NCI-H1417 (cell line): ENCODE measurements at regions not wholly inside any gene's neighbourhood (a gene's known extent, or its start where the extent isn't known, plus 50 kb on each side); places are given as distances from the start of the nearest gene placed in this dataset.

ENCODE experiments used
- DNase-seq, 3 experiments: peaks; one replicate each; lab custom pipeline; 2025; lab: John Stamatoyannopoulos, UW

DNA sequence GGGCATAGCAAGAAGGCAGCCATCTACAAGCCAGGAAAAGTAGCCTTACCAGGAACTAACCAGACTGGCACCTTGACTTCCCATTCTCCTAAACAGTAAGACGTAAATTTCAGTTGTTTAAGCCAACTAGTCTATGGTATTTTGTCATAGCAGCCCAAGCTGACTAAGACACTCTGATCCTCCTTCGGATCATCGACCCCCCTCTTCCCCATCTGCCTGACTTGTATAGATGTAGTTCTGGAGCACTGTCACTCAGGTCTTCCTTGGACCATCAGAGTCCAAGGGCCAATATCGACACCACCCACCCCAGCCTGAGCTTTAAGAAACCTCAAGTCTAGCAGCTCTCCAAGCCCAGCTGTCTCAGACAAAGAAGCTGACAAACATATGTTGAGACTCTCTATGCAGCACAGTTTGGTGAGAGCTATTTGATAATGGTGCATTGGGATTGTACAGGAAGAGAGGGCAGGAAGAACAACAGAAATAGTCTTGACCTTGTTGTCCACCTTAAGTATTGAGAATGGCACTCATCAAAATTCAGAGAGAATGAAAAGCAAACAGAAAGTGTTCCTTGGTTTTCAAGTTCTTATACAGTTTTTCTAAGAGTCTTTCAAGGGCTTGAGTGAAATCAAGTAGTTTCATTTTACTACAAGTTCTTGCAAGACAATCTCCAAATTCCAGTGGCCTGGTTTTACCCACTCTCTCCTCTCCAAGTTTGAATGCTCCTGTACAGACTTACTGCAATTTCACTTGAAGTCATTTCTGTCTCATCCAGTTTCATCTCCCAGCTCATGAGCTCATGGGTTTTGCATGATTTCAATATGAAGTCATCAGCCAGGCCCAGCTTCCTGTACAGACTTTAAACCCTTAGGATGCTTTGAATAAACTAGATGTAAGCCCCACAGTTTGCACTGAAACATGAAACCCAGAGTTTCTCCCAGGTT, 122.3 kb upstream of the RAI14 start:
- DNase-seq: no peak

DNA sequence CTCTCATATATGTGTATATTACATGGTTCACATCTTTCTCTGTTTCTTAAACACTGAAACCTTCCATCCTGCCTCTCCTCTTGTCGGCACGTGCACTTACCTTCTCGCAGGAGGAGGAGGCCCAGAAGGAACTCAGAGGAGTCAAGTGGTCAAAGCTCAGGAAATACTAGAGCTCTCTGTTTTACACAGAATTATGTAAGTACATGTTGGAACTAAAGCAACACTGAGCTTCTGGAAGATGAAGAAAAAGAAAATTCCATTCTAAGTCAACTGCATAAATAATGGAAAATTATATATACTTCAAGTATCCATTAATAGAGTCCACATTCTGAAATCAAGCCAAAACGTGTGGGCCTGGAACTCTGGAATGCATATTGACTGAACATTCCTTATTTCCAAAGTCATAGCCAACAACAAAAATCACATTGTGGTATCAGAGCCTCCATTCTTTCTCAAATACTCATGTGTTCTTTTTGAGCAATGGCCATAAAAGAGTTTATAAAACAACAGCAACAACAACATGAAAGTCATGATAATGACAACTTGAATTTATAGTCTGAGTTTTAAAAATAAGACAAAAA, 121.5 kb upstream of the RAI14 start:
- no peak for DNase-seq

DNA sequence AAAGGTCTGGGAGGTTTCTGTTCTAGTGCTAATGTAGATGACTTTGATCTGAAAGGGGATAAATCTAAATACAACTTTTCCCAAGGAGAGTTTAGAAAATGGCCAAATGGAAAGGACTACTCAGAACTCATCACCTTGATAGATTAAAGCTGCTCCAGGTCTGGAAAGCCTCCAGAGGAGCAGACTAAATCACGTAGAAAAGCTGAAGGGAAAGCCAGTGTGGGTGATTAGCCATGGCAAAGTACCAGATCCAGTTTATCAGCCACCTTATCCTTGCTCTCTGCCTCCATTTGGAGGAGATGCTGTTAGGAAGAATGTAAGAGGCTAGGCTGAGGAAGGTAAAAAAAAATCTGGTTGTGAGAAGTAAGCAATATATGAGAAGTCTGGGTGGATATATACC, 120.7 kb upstream of the RAI14 start:
- no peak for DNase-seq

DNA sequence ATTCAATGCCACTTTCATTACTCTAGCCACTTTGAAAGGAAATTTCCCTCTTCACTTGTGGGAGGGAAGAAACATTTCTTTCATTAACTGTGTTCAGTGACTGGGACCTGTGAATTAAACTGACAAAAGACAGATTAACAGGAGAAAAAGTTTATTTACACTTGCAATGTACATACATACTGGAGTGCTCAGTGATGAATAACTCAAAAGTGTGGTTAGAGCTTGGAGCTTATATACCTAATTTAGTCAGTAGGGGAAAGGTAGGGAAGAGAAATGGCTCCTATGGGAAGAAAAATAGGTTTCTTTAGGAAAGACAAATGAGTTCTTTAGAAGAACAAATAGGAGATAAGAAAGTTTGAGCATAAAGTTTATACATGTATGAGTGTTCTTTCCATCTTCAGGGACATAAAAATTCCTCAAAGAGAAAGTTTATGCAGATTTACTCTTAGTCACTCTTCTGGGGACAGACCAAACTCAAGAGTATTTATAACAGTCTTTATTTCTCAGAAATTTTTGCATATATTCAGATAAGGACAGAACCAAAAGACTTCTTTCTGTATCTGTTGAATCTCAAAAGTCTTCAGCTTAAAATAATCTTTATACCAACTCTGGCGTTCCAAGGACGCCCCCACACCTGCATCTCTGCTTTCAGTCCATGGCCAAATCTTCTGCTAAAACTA, 120.0 kb upstream of the RAI14 start:
- DNase-seq: no peak

DNA sequence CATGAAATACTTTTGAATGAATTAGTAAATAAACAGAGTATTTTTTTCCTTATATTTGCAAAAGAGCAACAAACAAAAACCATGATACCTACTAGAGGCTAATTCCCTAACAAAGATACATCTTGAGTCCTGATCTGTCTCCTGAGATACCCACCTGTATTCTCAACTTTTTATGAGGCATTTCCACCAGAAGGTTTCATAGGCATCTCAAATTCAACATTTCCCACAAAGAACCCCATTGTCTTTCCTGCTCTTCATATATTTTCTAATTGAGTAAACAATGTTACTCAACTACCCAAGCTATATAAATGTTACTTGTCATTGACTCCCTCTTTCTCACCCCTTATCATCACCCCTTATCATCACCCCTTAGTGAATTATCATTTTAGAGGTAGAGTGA, 119.4 kb upstream of the RAI14 start:
- DNase-seq: no peak

DNA sequence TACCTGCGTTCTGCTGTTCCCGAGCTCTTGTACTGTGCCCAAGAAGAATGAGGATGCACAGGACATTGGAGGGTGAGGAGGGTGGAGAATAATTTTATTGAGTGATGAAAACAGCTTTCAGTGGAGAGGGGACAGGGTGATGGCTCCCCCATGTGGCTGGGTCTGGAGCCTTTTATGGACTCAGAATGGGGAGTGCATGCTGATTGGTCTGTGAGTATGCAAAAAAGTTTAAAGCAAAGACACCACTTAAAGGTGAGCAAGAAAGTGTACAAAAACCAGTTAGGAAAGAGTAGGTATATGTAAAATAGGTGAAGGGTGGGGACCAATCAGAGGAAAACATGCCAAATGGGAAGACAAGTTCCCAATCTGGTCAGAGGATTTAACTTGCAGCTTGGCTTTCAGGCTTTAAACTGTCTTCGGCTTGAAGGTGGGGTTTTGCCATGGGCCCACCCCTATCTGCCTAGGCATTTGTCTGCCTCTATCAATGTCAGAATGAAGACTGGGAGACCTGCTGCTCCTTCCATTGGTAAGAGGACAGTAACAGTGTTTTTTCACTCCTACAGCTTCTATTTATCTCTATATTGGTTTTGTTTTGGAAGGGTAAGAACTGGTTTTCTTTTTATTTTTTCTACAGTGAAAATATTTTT, 118.0 kb upstream of the RAI14 start:
- no peak for DNase-seq

DNA sequence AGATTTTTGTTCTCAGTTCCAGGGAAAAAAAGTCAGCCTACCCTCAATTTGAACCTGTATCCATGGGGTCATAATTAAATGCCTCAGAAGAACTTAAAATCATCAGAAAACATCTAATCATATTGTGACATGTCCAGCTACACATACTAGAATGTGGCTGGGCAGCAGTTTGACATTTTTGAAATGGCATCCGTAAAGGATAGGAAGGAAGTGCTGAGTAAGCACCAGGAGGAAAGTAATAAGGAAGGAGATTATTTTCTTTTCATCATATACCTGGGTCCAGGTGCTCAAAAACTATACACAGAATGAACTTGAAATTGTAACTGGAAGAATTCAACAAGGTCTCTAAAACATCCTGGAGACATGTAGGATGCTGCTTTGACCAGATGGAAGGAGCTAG, 116.9 kb upstream of the RAI14 start:
- DNase-seq: no peak

DNA sequence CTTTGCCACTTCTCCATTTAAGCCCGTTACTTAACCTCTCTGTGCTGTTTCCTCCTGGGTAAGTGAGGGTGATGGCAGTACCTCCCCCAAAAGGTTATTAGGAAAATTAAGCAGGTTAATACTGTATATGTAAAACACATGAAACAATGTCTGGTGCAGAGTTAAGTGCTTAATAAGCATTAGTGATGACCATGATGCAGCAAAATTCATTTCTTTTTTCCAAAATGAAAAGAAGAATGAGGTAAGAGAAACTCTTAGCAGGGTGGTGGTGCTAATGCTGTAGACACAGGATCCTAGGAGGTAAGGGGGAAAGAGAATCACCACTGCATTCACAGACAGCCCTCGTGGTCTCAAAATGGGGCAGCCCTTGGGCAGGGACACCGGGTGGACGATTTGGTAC, 115.1 kb upstream of the RAI14 start:
- DNase-seq: no peak

DNA sequence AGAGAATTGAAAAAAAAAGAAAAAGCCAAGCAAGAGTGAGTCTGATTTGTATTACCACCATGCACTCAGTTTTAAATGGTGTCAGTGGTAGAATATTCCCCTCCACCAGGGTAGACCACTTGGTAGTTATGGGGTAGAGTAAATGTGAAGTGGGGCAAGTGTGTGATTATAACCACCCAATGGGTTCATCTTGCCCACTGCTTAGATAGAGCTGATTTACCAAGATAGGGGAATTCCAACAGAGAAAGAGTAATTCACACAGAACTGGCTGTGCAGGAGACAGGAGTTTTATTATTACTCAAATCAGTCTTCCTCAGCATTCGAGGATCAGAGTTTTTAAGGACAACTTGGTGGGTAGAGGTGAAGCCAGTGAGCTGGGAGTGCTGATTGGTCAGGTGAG, 113.3 kb upstream of the RAI14 start:
- DNase-seq: no peak

DNA sequence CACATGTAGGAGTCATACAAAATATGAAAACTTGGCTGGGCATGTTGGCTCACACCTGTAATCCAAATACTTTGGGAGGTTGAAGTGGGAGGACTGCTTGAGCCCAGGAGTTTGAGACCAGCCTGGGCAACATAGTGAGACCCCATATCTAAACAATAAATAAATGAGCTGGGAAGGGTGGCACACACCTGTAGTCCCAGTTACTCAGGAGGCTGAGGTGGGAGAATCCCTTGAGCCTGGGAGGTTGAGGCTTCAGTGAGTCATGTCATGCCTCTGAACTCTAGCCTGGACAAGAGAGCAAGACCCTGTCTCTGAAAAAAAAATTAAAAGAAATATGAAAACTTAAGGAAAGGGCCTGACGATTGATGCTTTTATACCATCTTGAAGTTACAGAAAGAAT, 112.4 kb upstream of the RAI14 start:
- DNase-seq: no peak

DNA sequence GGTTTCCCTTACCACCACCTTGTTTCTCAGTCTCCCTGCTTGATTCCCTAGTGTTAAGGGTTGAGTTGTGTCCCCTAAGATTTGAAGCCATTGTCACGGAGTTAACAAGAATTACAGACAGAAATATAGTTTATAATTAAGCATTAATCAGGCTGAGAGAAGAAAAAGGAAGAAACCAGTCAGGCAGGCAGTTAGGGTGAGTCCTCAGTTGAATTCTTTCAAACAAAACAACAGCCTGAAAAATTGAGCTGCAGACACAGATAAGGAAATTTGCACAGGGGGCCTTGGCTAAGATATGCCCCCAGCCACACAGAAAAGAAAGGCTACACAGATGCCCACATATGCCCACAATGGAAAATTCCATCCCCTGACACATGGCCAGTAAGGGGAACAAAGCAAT, 111.7 kb upstream of the RAI14 start:
- no peak for DNase-seq

DNA sequence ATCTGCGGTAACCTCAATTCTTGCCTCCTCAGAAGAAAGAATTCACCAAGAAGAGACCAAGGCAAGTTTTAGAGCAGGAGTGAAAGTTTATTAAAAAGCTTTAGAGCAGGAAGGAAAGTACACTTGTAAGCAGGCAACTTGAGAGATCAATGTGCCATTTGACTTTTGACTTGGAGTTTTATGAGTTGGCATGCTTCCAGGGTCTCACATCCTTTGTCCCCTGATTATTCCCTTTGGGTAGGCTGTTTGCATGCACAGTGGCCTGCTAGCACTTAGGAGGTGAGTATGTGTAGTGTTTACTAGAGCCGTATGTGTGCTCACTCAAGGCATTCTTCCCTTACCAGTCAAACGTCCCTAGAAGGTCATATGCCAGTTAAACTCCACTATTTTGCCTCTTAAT, 111.0 kb upstream of the RAI14 start:
- DNase-seq: peak in 1 of 3 experiments; percentile 10

DNA sequence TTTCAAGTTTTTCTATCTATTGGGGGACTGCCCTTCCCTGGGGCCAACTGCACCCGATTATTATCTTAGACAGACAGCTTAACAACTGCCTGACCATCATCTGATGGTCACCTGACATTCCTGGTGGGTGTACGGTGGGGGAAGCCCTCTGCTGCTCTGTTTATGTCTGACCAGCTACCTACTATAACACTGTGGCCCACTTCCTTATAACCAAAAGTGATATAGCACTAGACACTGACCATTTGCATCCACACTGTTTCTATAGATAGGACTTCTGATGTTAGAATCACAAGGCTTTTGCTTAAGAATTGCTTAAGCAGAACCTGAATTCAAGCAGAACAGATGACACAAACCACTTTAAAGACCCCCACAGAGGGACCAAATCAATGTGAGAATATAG, 110.5 kb upstream of the RAI14 start:
- no peak for DNase-seq

DNA sequence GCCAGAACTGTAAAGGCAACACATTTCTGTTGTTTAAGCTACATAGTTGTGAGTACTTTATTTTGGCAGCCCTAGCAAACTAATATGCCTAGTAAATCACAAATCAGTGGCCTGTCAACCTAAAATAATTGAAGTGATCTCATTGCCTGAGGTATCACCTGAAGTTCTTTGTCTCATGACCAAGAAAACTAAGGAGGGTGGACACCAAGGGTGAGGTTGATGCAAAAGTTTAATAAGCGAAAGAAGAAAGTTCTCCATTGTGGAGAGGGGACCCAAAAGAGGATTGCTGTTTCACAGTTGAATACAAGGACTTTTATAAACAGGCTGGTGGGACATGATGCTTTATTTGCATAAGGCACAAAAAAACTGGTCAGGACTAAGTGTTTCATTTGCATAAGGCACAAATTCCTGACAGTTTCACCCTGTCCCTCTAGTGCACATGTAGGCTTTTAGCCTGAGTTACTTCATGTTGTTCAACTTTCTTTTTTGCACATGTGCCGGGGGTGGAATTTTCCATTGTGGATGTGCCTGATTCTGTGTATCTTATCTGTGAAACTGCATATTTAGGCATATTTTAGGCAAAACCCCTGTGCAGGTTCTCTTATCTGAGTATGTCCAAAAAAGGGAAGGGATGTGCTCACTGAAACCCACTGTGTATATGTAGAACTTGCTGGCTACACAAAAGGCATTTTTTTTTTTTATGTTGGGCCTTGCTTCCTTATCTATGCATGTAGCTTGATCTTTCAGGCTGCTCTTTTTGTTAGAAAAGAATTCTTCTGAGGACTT, 108.6 kb upstream of the RAI14 start:
- DNase-seq: no peak

DNA sequence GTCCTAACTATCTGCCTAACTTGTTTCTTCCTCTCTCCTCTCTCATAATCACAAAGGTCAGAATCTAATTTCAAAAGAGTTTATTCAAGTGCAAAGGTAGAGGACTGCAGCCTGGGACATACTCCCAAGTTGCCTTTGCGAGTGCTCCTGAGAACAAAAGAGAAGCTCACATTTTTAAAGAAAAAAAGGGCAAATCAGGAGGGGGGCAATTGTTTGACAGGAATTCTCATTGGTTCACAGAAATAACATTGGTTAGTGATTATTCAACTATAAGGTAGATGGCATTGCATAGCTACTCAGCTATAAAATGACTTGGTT, 108.1 kb upstream of the RAI14 start:
- DNase-seq: no peak

DNA sequence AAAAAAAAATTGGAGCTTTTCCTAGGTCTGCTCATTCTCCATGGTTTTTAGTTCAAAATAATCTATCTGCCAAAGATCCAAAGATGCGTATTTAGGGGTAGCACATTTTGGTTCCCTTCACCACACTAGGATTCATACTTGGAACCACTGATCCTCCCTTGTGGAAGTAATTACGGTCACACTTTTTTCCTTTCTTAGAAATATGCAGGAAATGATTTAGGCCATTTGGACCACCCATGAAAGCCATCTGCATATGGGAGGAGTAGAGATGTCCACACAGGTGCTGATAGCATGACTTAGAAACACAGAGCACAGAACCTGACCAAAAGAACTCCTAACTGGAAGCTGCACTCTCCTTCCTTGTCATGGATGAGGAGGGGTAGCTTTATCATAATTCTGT, 105.9 kb upstream of the RAI14 start:
- no peak for DNase-seq

DNA sequence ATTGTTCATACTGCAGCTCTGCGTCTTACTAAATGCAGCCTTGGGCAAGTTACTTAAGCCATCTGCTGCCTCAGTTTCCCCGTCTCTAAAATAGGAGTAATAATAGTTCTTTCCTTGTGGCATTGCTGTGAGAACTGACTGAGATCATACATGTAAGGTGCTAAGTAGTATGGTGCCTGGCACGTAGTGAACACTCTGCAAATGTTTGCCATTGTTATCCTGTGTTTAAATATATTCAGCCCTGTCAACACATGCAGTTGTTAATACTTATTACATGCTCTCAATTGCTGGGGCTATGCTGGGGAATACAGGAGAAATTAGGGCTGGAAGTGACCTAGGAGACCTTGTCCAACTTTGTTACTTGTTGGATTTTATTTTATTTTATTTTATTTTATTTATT, 105.2 kb upstream of the RAI14 start:
- DNase-seq: peak in 1 of 3 experiments; percentile 10

DNA sequence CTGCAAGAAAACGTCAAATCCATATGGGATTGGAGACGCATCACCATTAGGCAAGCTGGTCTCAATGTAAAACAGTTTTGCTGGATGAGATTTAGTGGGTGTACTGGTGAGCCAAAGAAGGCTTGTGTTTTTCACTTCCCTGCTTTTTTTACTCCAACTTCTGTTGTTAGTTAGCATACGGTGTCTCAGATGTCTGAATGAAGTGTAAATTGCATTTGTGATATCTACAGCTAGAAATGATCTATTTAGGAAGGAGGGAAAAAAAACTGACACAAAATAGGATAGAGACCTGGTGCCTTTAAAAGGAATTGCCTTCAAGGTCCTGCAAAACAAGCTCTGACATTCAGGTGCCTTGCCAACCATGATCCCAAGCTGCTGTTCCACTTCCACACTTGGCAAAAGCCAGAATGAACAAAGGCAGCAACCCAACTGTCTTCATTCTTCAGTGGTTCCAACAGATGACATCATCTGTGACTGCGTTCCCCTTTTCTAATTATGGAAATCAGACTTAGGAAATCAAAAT, 104.2 kb upstream of the RAI14 start:
- DNase-seq: no peak

DNA sequence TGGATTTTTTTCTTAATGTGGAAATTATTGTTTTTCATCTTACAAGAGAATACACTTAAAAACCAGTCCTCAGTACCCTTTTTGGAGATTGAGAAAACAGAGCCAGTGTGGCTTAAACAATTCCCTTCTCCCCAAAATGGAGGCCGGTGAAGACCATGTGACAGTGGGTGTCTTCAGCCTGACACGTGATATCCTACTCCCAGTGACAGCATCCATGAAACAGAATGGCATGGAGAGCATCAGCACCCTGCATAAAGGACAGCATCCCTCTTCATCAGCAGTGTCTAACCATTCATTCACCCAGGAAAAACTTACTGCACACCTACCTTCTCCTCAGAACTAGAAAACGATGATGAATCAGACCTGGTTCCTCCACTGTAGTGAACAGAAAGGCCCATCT, 103.4 kb upstream of the RAI14 start:
- DNase-seq: no peak

DNA sequence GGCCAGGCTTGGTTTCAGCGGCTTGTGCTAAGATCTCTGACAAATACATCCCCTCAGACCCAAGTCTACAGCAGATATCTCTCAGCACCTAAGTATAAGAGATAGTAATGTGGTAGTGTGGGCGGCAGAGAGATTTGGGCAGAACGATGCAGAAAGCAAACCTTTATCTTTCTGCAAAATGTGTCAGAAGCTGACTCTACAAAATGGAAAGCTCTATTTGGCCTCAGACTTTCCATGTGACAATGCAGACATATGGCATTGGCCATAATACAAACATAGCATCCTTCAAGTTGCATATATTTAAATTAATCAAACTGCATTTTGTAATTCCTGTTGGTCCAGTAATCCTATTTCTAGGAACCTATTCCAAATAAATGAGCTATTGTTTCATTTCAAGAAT, 102.5 kb upstream of the RAI14 start:
- DNase-seq: no peak

DNA sequence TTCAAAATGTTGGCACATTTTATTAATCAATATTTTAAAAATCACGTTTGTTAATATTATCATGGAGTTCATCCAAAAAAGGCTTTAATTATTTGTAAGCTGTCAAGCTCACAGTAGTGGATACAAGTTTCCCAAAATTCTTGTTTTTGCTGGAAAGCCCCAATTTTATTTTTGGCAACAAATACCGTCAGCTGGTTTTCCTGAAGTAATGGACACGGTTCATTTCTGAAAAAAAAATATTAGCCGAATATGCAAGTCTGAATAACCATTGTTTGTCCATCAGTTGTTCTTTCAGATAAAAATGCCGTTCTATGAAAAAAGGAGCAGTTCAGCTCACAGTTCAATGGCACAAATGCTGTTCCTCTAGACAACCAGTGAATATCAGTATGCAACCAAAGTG, 101.5 kb upstream of the RAI14 start:
- no peak for DNase-seq
